ENCODE measurements at regions not wholly inside any gene's neighbourhood (a gene's known extent, or its start where the extent isn't known, plus 50 kb on each side); places are given as distances from the start of the nearest gene placed in this dataset.

DNA sequence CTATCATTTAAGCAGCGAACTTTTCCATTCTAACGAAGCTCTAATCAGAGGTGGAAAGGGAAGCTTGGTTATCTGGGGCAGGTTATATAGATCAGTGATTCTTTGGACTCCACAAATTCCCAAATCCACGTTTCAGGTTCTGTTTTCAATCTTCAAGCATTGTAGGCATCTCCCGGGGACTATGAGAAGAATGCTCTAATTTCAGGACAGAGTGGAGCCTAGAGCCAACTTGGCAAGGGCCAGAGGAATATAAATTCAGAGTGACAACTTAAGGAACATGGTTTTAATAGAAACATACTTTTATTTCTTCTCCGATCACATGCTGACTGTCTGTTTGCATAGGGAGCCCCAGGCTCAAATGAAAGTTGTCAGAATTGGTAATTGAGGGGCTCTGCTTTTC is 514.0 kb upstream of the KLF4 start:
- no peak for DNase-seq (ENCODE audit: insufficient read length, low spot score)
- no peak for TF ChIP-seq POLR2A (IDR thresholded peaks at IDR 0.05; ENCODE audit: low read depth, low read length)
- FAIRE-seq = no peak

DNA sequence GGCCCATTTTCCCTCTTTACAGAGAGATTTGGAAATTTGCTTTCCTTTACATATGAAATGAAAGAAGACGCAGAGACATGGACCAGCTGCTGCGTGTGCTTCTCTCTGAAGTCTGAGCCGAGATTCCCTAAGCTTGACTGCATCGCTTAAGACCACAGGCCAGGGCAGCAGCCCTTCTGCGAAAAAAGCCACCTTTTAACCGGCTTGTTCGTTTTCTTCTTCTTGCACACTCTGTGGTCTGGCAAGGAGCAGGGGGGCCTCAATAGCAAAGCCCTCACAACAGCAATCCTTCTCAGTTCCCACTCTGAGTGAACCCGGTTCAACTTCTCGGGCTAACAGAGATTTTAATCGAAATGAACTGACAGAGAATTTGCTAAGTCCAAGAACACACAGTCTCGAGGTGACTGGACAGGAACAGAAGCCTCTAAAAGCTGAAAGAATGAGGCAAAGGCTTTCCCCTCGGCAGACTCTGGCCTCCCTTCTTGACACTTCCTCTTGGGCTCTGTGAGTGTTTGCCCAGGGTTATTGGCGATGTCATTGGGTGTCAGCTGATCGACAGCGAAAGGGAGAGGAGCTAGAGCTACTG is 512.9 kb upstream of the KLF4 start:
- TF ChIP-seq POLR2A (IDR thresholded peaks at IDR 0.05; ENCODE audit: low read depth, low read length) = no peak
- no peak for FAIRE-seq
- no peak for DNase-seq (ENCODE audit: insufficient read length, low spot score)

DNA sequence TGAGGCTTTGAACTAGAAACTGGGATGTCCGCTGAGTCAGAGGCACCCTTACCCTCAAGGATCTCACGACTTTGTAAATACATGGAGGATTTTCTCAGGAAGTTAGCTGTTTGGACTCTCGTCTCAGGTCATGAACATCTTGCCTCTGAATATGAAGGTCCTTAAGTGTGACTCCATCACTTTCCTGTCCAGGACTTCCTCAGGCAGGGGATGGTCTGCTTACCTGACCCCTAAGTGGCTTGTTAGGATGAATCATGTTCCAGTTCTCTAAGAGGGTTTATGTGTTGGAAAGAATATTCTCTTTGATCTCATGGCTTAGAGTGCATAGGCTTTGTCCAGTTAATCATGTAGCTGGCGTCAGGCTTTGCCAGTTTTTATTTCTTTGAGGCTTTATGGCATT is 511.7 kb upstream of the KLF4 start:
- FAIRE-seq = no peak
- DNase-seq (ENCODE audit: insufficient read length, low spot score) = no peak

DNA sequence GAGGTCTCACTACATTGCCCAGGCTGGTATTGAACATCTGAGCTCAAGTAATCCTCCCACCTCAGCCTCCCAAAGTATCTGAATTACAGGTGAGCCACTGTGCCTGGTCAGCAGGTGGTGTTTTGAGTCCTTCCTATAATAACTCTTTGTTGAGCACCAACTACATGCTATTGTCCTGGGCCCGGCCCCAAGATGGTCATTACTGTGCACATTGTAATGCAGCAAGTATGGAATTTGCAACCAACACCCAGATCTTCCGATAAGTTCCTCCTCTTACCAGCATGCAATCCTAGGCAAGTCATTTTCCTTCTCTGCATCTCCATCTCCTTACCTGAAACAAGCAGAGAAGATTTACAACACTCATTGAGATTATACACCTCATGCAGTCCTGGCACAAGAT is 510.3 kb upstream of the KLF4 start:
- no peak for TF ChIP-seq POLR2A (IDR thresholded peaks at IDR 0.05; ENCODE audit: low read depth, low read length)
- DNase-seq (ENCODE audit: insufficient read length, low spot score) (no peak), FAIRE-seq (no peak)

More for the DNA sequence above, 511.7 kb upstream of the KLF4 start:
- no peak for TF ChIP-seq POLR2A (IDR thresholded peaks at IDR 0.05; ENCODE audit: low read depth, low read length)

DNA sequence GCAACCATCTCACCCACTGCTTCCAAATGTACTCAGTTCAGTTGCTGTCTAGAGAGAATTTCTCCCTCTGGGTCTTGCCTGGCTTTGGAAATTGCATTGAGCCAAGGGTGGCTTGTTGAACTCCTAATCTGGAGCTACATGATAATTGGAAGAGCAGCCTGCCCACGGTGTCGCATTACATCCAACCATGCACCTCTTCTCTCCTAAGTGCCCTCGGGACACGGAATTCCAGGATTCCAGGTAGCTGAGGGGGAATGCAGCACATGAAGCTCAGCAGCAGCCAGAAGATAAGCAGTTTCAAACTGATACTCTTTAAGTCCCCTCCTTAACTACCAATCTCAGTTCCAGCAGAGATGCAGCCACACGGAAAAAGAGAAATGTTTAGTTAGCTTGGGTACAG is 509.4 kb upstream of the KLF4 start:
- no peak for DNase-seq (ENCODE audit: insufficient read length, low spot score)
- FAIRE-seq = no peak
- TF ChIP-seq POLR2A (IDR thresholded peaks at IDR 0.05; ENCODE audit: low read depth, low read length) = no peak

DNA sequence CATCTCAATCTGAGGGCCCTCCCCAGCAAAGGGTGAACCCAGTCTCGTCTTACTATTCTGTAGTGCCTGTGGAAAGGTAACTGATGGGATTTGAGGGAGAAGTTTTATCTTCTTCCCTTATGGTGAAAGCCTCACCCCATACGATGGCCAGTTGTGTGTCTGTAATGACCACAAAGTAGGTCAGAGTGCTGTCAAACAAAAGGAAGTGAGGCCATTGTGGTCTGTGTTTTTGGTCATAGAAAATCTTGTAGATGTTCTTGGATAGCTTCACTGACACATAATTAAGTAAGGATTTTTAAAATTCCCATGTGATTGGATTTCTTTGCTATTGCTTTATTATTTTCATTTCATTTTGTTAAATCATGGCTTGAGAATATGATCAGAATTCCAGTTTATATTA is 505.1 kb upstream of the KLF4 start:
- FAIRE-seq = no peak
- no peak for TF ChIP-seq POLR2A (IDR thresholded peaks at IDR 0.05; ENCODE audit: low read depth, low read length)
- DNase-seq (ENCODE audit: insufficient read length, low spot score) = no peak

DNA sequence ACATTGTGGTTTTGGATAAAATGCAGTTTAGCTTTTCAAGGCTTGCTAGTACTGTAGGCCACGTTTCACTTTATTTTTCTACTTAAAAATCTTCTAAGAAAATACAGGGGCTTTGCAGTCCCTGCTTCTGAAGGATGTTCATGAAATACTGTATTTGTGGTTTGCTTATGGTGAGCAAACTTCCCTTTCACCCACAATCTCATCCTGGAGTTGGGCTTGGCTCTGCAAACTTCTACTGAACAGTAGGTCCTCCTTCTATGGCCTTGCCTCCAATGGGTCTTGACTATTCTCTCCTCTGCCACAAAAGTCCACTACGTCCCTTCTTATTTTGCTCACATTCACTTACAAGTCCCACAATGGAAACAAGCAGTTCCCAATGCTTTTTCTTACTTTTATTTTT is 502.7 kb upstream of the KLF4 start:
- FAIRE-seq (no peak), DNase-seq (ENCODE audit: insufficient read length, low spot score) (no peak)
- no peak for TF ChIP-seq POLR2A (IDR thresholded peaks at IDR 0.05; ENCODE audit: low read depth, low read length)

DNA sequence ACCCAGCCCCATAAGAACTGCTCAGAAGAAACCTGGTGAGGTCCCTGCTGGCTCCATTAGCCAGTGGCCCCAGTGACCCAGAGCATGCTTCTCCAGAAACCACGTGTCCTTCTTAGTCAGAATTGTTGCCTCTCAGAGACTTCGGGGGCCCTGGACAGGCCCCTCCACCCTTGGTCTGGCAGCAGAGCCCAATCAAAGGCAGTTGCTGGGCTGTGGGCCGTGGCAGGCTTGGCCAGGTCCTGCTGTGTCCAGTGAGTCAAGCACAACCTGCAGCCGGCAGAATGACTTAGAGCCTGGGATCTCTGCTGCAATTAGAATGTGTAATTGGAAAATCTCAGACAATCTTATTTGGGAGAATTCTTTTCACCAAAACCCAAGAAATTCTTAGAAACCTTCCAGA is 502.0 kb upstream of the KLF4 start:
- no peak for FAIRE-seq
- no peak for DNase-seq (ENCODE audit: insufficient read length, low spot score)
- TF ChIP-seq POLR2A (IDR thresholded peaks at IDR 0.05; ENCODE audit: low read depth, low read length) = no peak

DNA sequence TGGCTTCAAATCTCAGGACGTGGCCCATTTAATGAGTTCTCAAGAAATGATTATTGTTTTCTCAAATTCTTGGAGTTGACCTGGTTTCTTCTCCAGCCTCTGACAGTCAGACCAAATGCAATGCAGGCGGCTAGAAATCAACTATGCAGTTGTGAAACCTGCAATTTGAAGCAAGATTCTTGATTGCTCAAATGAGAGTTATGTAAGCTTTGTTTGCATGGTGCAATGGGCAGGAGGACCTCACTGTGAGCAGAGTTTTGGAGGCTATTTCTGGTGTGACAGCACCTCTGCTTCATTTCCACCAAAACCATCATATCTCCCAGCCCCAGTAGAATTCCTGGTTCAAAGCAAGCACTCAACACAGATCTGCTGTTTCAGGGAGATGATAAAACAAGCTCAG is 500.0 kb upstream of the KLF4 start:
- TF ChIP-seq POLR2A (IDR thresholded peaks at IDR 0.05; ENCODE audit: low read depth, low read length) = no peak
- FAIRE-seq (no peak), DNase-seq (ENCODE audit: insufficient read length, low spot score) (no peak)

DNA sequence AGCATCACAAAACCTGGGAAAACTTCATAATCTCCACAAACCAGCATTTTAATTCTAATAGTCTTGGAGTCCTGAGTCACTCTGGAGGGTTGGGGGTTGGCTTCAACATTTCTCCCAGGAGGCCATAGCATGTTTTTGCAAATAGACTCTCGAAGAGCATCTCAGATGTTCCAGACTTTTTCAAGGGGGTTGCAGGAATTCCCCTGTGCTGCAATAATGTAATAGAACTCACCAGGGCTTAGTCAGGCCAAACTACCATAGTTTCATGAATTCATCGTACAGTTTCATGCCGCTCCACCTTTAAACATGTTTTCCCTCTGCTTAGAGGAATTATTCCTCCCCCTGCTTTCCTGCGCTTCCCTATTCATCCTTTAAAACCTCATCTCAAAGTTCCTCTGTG is 499.5 kb upstream of the KLF4 start:
- no peak for DNase-seq (ENCODE audit: insufficient read length, low spot score)
- no peak for FAIRE-seq
- no peak for TF ChIP-seq POLR2A (IDR thresholded peaks at IDR 0.05; ENCODE audit: low read depth, low read length)

DNA sequence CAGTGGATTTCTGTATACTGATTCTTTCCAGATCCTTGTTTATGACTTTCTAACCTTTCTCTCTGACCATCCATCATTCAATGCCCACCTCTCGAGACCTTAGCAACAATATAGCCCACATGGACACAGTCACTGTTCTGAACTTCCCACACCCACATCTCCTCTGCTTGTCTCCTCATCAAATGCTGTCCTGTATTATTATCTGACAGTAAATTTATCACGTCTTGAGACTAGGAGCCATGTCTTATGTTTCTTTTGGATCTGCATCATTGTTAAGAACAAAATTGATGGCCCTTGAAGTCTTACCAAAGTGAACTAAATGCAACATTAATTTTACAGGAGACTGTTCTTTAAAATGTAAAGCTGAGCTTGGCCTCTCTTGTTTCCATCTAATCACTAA is 495.4 kb upstream of the KLF4 start:
- no peak for DNase-seq (ENCODE audit: insufficient read length, low spot score)
- TF ChIP-seq POLR2A (IDR thresholded peaks at IDR 0.05; ENCODE audit: low read depth, low read length) = no peak
- FAIRE-seq = no peak

DNA sequence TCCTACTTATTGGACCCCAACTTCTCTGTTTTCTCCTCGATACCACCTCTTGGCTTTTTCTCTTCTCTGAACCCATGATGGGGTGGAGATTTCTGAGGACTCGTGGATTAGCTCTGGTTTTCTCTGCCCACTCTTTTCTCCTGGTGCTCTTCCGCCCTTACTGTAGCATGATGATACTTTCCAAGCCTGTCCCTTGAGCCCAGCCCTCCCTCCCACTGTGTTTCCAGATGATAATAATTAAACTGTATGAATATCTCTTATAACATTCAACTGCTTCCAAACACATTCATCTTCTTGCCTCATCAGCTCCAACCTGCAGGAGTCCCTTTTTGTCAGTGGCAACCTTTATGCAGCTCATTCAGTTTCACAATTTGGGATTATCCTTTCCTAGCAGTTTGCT is 494.2 kb upstream of the KLF4 start:
- no peak for TF ChIP-seq POLR2A (IDR thresholded peaks at IDR 0.05; ENCODE audit: low read depth, low read length)
- FAIRE-seq = no peak
- no peak for DNase-seq (ENCODE audit: insufficient read length, low spot score)

DNA sequence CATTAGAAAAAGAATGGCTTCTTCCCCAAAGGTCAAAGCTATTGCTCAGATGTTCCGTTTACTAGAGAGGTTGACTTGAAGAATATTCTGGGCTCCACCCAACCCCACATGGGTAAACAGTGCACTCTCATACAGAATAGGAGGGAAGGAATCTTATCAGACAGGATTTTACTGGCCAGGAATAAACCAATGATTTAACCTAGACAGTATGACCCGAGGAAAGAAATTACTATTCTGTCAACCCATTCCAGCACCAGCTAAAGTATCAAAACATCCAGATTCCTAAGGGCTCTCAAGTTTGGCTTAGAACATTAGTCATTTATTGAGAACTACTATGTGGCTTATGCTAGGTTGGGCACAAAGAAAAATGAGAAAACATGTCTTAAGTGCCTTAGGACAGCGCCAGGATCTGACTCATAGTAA is 493.6 kb upstream of the KLF4 start:
- DNase-seq (ENCODE audit: insufficient read length, low spot score) (no peak), FAIRE-seq (no peak)
- no peak for TF ChIP-seq POLR2A (IDR thresholded peaks at IDR 0.05; ENCODE audit: low read depth, low read length)

DNA sequence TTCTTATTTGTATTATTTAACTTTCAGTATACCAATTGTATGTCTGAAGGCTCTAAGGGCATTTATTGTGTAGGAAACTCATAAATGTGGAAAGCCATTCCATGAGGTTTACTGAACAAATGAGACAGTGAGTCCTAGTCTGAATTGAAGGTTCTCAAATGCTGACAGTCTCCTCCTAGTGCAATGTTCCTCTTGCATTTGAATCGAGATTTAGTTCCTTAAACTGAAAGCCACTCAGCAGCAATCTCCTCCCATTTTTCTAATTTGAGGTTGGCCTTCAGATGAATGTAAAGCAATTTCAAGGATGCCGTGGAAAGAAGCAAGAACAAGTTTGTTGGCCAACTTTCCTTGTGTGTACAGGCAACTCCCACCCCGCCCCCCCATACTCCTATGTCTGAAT is 493.2 kb upstream of the KLF4 start:
- TF ChIP-seq POLR2A (IDR thresholded peaks at IDR 0.05; ENCODE audit: low read depth, low read length) = no peak
- FAIRE-seq (no peak), DNase-seq (ENCODE audit: insufficient read length, low spot score) (no peak)

DNA sequence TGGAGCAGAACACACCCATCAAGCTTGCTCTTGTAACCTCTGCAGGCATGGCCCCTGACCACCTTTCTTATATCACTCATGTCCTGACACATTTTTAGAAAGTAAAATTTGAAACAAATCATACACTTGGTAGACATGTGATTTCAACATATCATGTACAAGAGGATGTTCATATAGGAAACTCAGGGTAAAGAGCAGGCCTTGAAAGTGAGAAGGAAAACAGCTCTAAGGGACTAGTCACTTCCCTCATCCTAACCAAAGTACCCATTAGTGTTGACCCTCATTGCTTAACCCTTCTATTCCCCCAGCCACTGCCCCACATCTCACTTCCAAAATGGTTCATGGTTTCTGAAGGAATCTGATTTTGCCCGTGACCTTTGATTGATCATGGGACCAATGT is 492.4 kb upstream of the KLF4 start:
- TF ChIP-seq POLR2A (IDR thresholded peaks at IDR 0.05; ENCODE audit: low read depth, low read length) = no peak
- no peak for FAIRE-seq

DNA sequence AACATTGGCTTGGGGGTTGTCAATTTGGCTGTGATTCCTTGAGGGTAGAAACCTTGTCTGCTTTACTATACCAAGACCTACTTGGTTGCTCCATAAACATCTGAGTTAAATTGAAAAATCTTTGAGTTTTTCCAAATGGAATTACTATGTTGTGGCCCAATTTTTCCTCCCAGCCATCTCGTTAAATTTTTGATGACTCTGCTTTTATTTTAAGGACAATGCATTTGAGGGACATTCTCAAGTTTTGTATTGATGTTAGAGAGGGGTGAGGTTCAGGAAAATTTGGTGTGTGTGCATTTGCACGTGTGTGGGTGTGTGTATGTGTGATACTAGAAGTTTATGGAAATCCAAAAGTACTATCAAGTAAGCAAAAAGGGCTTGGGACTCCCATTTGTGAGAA is 491.4 kb upstream of the KLF4 start:
- no peak for TF ChIP-seq POLR2A (IDR thresholded peaks at IDR 0.05; ENCODE audit: low read depth, low read length)
- FAIRE-seq (no peak), DNase-seq (ENCODE audit: insufficient read length, low spot score) (no peak)

More for the DNA sequence above, 492.4 kb upstream of the KLF4 start:
- DNase-seq (ENCODE audit: insufficient read length, low spot score) = no peak

Measured in H54 (cell line).